Coronary artery (tissue), 2 donors: ENCODE measurements at regions not wholly inside any gene's neighbourhood (a gene's known extent, or its start where the extent isn't known, plus 50 kb on each side); places are given as distances from the start of the nearest gene placed in this dataset.
"Not testable (repeated sequence)": the region's sequence is repeated elsewhere in the genome, so short reads cannot be mapped to it uniquely, and the experiment has no call there.

ENCODE experiments used
- DNase-seq: peaks from one replicate; pipeline ENCODE4 v3.0.0-alpha.2; 2017; ENCODE audit warnings: low spot score
- H3K27ac ChIP-seq, 2 donors: fragments of 200-600 bp; sonication (generic); one replicate each; pipeline ENCODE4 v1.5.1; 2016 to 2019
- H3K4me3 ChIP-seq: fragments of 200-600 bp; sonication (generic); 2 replicates; pipeline ENCODE4 v1.5.1; 2016; ENCODE audit warnings: mild to moderate bottlenecking, moderate library complexity
- TF ChIP-seq, protein P1 (sequence below): fragments of 200-600 bp; sonication (generic); IDR thresholded peaks from one replicate; pipeline ENCODE4 v1.5.1; 2019; ENCODE audit warnings: antibody characterized with exemption

GRCh38 chrX:140034916-140035315 is 69.6 kb upstream of the CXorf66 start:
- DNase-seq: no peak
- TF ChIP-seq, protein P1, sequence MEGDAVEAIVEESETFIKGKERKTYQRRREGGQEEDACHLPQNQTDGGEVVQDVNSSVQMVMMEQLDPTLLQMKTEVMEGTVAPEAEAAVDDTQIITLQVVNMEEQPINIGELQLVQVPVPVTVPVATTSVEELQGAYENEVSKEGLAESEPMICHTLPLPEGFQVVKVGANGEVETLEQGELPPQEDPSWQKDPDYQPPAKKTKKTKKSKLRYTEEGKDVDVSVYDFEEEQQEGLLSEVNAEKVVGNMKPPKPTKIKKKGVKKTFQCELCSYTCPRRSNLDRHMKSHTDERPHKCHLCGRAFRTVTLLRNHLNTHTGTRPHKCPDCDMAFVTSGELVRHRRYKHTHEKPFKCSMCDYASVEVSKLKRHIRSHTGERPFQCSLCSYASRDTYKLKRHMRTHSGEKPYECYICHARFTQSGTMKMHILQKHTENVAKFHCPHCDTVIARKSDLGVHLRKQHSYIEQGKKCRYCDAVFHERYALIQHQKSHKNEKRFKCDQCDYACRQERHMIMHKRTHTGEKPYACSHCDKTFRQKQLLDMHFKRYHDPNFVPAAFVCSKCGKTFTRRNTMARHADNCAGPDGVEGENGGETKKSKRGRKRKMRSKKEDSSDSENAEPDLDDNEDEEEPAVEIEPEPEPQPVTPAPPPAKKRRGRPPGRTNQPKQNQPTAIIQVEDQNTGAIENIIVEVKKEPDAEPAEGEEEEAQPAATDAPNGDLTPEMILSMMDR: no peak
- H3K27ac ChIP-seq: no peak overlapping the region

GRCh38 chrX:140022482-140022881 is 57.2 kb upstream of the CXorf66 start:
- DNase-seq: no peak
- Histone ChIP-seq H3K4me3 (no peak overlapping the region), H3K27ac (no peak overlapping the region)
- TF ChIP-seq, protein P1: no peak

More at GRCh38 chrX:140034916-140035315, 69.6 kb upstream of the CXorf66 start:
- H3K4me3 ChIP-seq: no peak overlapping the region

DNA sequence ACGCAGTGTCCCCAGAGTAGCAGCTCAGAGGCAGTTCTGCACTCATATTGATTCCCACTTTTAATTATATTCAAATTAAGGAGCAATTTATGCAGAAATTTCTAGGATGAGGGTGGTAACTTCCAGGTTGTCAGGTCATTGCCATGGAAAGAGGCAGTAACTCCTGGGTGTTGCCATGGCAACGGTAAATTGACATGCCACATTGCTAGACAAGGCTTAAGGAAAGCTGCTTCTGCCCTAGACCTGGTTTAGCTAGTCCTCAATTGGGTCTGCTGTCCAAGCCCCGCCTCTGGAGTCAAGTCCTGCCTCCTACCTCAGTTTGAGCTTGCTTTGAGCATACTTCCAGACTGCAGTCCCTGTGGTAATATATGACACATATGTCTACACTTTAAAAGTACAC is 53.8 kb upstream of the CXorf66 start:
- H3K27ac ChIP-seq, H3K4me3 ChIP-seq, DNase-seq: not testable (repeated sequence)
